Muscle of back (tissue), 3 donors: ENCODE measurements at regions not wholly inside any gene's neighbourhood (a gene's known extent, or its start where the extent isn't known, plus 50 kb on each side); places are given as distances from the start of the nearest gene placed in this dataset.
A peak's percentile ranks its signal among the peaks of the same experiment; 100 is the strongest.

Experiments
- DNase-seq, 3 donors: peaks; one replicate each; pipeline versions ENCODE4 v3.0.0 to v3.0.0-alpha.2; 2013

DNA sequence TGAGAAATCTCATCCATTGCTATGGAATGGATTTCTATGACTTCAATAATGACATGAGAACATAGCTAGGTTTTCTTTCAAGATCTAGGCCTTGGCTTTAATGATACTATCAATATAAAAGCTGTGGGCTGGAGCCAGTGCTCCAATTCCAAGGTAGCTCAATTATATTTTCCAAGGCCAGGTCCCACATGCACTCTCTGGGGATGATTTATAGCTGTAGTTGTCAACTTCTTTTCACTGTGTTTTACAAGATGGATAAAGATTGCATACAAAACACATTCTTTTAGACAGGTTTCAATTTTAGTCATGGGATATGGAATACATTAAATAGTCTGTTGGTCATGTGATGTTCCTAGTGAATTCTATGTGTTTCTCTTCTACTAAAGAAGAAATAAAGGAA lies 156.7 kb downstream of the DCAF12L1 start:
- peak in 2 of 3 donors; percentile 7 to 22 for DNase-seq

DNA sequence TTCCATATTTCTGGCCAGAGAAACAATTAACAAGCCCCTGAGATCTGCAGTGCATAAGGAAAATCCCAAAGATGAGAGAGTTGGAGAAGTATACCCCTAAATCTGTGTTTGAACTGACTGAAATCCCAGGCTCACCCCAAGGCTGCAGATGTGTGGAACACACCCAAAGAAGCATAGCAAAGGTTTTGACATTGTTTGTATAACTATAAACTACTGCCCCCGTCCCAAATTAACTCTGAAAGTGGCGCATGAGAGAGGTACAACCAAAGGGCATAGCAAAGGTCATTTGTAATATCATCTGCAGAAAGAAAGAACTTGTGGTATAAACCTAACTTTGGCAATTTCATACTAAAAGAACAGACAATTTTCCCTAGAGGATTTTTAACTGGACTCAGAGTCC lies 157.9 kb downstream of the DCAF12L1 start:
- peak in 2 of 3 donors; percentile 40 to 81 for DNase-seq

DNA sequence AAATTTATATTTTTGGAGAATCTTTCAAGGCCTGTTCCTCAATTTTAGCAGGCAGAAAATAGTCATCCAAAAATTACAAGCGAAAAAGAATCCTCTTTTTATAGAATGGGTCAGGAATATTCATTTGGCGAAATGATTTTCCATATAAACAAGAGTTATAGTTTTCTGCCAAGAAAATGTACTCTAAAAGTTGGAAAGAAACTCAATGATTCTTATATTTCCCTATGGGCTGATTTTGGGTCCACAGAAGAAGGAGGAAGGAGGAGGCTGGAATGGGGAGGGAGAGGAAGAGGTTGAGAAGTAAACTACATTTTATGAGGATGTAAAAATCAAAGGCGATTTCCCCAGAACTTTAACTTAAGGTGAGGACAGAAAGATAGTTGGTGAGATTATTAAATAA lies 159.3 kb downstream of the DCAF12L1 start:
- DNase-seq, result peak in 2 of 3 donors; percentile 44 to 77

DNA sequence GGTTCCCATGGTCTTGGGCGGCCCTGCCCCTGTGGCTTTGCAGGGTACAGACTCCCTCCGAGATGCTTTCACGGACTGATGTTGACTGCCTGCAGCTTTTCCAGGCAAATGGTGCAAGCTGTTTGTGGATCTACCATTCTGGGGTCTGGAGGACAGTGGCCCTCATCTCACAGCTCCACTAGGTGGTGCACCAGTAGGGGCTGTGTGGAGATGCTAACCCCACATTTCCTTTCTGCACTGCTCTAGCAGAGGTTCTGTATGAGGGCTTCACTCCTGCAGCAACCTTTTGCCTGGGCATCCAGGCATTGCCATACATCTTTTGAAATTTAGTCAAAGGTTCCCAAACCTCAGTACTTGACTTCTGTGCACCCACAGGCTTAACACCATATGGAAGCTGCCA lies 176.1 kb downstream of the DCAF12L1 start:
- no peak for DNase-seq

DNA sequence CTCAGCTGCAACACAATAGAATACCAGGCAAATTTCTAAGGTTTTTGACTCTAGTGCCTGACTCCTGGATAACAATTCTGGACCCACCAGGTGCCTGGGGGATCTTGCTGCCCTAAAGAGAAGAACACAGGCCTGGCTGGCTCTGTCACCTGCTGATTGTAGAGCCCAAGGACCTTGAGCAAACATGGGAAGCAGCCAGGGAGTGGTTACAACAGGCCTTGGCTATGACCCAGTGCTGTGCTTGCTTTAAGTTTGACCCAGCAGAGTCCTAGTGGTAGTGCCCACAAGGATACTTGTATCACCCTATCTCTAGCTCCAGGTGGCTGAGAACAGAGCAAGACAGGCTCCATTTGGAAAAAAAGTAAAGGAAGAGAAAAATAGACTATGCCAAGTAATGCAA lies 176.8 kb upstream of the DCAF12L2 start:
- no peak for DNase-seq

DNA sequence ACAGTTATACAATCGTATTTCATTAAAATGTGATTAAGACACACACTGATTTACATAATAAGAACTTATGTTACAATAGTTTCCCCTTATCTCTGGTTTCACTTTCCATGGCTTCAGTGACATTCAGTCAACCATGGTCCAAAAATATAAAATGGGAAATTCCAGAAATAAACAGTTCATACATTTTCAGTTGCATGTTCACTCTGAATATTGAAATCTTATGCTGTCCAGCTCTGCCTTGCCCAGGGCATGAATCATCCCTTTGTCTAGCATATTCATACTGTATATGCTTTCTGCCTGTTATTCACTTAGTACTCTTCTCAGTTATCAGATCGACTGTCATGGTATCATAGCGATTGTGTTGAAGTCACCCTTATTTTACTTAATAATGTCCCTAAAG lies 173.8 kb upstream of the DCAF12L2 start:
- peak in 2 of 3 donors; percentile 10 to 35 for DNase-seq

DNA sequence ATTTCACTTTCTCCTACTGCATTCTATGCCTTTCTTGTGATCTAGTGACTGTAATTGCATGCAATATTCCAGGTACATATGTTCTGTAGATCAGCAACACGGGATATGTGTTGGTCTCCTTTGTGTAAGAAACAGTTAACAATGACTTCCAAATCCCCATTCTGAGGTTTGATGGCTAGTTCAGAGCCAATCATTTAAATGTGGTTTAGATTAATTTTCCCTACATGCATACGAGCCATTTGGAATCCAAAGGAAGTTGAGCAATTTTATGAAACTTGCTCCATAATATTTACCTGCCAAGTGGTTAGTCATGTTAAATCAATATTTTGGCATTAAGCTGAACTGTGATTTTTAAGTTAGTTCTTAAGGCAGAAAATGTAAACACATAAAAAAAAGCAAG lies 172.8 kb upstream of the DCAF12L2 start:
- peak; percentile 48 to 79 (median 62) for DNase-seq

DNA sequence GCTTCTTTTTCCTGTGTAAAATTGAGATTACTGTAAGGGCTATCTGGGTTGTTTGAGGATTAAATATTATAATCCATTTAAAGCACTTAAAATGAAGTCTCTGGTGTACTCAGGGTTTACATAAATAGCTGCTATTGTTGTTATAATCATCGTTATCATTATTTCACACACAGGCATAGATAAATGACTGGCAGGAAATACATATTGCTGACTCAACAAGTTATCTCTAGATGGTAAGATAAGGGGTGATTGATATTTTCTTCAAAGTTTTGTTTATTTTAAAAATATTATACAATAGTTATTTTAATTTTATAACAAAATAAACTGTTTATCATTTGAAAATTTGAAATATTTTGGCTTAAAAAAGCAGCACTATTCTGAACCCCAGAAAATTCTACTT lies 134.3 kb upstream of the DCAF12L2 start:
- no peak for DNase-seq

DNA sequence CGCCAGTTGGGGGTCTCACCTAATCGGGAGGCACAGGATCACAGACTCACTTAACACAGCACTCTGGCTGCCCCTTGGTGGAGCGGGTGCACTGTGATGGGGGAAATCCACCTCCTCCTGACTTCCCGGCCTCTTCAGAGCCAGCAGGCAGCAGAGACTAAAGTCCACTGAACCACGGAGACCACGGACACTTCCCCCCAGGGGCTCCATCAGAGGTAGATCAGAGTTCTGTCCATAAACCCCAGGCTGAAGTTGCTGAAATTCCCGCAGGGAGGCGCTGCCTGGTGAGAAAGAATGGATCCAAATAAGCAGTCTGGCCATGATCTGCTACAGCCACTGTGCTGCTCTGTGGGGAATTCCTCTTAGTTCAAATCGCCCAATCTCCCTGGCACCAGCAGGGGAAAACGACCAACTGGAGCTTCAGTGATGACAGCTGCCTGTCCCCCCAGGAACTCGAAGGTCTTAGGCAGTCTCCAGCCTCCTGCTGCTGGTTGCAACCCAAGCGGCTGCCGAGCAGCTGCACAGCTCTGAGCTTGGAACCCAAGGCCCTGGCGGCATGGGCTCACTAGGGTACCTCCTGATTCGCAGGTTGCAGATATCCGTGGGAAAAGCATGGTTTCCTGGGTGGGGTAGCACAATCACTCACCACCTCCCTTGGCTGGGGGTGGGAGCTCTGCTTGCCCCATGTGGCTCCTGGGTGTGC lies 106.9 kb upstream of the DCAF12L2 start:
- no peak for DNase-seq

DNA sequence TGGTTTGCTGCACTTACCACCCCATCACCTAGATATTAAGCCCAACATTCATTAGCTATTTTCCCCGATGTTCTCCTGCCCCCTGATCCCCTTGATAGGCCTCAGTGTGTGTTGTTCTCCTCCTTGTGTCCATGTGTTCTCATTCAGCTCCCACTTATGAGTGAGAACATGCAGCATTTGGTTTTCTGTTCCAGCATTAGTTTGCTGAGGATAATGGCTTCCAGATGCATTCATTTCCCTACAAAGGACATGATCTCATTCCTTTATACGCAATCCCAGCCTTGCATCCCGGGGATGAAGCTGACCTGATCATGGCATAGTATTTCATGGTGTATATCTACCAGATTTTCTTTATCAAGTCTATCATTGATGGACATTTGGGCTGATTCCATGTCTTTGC lies 99.0 kb upstream of the DCAF12L2 start:
- peak; percentile 13 to 50 (median 44) for DNase-seq

DNA sequence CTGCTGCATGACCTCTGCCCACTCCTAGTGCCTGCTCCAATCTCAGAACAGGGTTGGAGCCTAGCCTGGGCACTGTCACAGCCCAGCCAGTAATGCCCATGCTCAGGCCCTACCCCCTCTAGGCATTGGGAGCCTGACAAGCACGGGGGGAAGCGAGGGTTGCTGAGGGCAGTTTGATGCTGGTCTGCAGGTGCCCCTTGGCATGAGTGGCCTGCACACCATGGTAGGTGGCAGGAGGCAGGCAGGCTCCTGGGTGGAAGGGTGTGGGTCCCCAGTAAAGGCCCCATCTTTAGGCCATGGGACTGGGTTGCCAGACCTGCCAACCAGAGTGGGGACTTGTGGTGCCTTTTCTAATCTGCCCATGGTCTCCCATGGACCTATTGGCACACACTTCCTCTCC lies 72.1 kb upstream of the DCAF12L2 start:
- DNase-seq, result no peak

DNA sequence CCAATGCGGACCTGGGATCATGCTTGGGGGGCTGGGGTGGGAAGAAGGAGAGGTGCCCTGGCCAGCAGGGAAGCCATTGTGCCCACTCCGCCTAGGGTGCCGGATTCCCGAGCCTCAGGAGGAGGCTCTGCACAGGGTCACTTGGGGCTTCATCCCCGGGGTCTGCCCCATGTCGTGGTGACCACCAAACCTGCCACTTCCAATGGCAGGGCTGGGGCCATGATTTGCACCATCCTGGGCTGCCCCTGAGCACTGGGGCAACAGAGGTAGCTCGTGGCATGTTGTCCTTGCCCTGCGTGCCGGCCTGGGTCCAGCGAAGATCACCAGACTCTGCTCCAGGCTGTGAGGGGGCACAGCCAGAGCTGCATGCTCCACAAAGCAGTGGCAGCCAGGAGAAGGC lies 71.4 kb upstream of the DCAF12L2 start:
- no peak for DNase-seq
